Fibroblast of lung (primary cell): ENCODE measurements at regions not wholly inside any gene's neighbourhood (a gene's known extent, or its start where the extent isn't known, plus 50 kb on each side); places are given as distances from the start of the nearest gene placed in this dataset.

ENCODE experiments used
- CTCF ChIP-seq, 2 donors: IDR thresholded peaks in 1 of 2; conservative IDR thresholded peaks in 1 of 2; 1 replicate in 1 of 2; 2 replicates in 1 of 2; pipeline ENCODE4 v1.5.1; 2011 to 2012; ENCODE audit warnings: low read length in 2 of 2, control low read depth in 1 of 2, inconsistent platforms in 1 of 2, low read depth in 1 of 2, mild to moderate bottlenecking in 1 of 2
- EZH2 ChIP-seq: IDR thresholded peaks from 2 replicates; pipeline ENCODE4 v1.5.1; 2012; ENCODE audit warnings: low read length, control low read depth, mild to moderate bottlenecking; ENCODE audit errors: missing control alignments

GRCh38 chrX:96449191-96449590, 235.5 kb upstream of the DIAPH2 start:
- TF ChIP-seq CTCF (conservative IDR thresholded peaks at IDR 0.05 in 1 of 2, IDR thresholded peaks at IDR 0.05 in 1 of 2; ENCODE audit: low read depth in 1 of 2, low read length in 2 of 2) (no peak), EZH2 (no peak)
